Stimulated activated CD4-positive, alpha-beta T cell treated with anti-CD3 and anti-CD28 coated beads, Interleukin-15, amount 100 ng/mL, for 48 hours (primary cell): ENCODE measurements at regions not wholly inside any gene's neighbourhood (a gene's known extent, or its start where the extent isn't known, plus 50 kb on each side); places are given as distances from the start of the nearest gene placed in this dataset.
"Not testable (repeated sequence)": the region's sequence is repeated elsewhere in the genome, so short reads cannot be mapped to it uniquely, and the experiment has no call there.

ENCODE experiments used
- DNase-seq, 2 donors: peaks; one replicate each; pipeline ENCODE4 v3.0.0-alpha.2; 2020; ENCODE audit warnings: low read depth in 2 of 2

- no peak for DNase-seq
These were observed 177.6 kb downstream of the JCAD start for GRCh38 chr10:29881811-29882210.

- DNase-seq = no peak
These were observed 178.0 kb downstream of the JCAD start for GRCh38 chr10:29881336-29881771.

GRCh38 chr10:29880856-29881255 is 178.5 kb downstream of the JCAD start:
- no peak for DNase-seq

- no peak for DNase-seq
These were observed 179.5 kb downstream of the JCAD start for GRCh38 chr10:29879862-29880261.

- DNase-seq = no peak
These were observed 180.9 kb downstream of the JCAD start for GRCh38 chr10:29878492-29878891.

GRCh38 chr10:29877793-29878491 is 181.4 kb downstream of the JCAD start:
- DNase-seq = no peak

GRCh38 chr10:29876008-29876555 is 183.3 kb downstream of the JCAD start:
- no peak for DNase-seq

GRCh38 chr10:29874606-29875269 is 184.6 kb downstream of the JCAD start:
- no peak for DNase-seq

GRCh38 chr10:29873941-29874484 is 185.4 kb downstream of the JCAD start:
- no peak for DNase-seq

GRCh38 chr10:29870522-29871044 is 188.8 kb downstream of the JCAD start:
- no peak for DNase-seq

- no peak for DNase-seq
These were observed 189.8 kb downstream of the JCAD start for GRCh38 chr10:29869593-29869992.

- no peak for DNase-seq
These were observed 193.0 kb downstream of the JCAD start for GRCh38 chr10:29866356-29866755.

GRCh38 chr10:29865700-29866355 is 193.6 kb downstream of the JCAD start:
- DNase-seq = no peak

GRCh38 chr10:29862923-29863614 is 196.3 kb downstream of the JCAD start:
- DNase-seq = no peak

GRCh38 chr10:29861811-29862505 is 197.4 kb downstream of the JCAD start:
- no peak for DNase-seq

GRCh38 chr10:29861231-29861630 is 198.2 kb downstream of the JCAD start:
- not testable (repeated sequence) for DNase-seq

GRCh38 chr10:29860166-29860565 is 199.2 kb downstream of the JCAD start:
- no peak for DNase-seq

- no peak for DNase-seq
These were observed 199.8 kb downstream of the JCAD start for GRCh38 chr10:29859521-29860130.

- no peak for DNase-seq
These were observed 200.6 kb downstream of the JCAD start for GRCh38 chr10:29858702-29859267.
